ENCODE measurements at regions not wholly inside any gene's neighbourhood (a gene's known extent, or its start where the extent isn't known, plus 50 kb on each side); places are given as distances from the start of the nearest gene placed in this dataset.

- DNase-seq (ENCODE audit: low read depth in 2 of 2), result no peak
Observed at GRCh38 chr5:117519957-117520500, 945.4 kb upstream of the SEMA6A start.

GRCh38 chr5:117504305-117504704 is 929.7 kb upstream of the SEMA6A start:
- no peak for DNase-seq (ENCODE audit: low read depth in 2 of 2)

- DNase-seq (ENCODE audit: low read depth in 2 of 2), result no peak
Observed at GRCh38 chr5:117497601-117498000, 923.0 kb upstream of the SEMA6A start.

- DNase-seq (ENCODE audit: low read depth in 2 of 2), result no peak
Observed at GRCh38 chr5:117496801-117497200, 922.2 kb upstream of the SEMA6A start.

- no peak for DNase-seq (ENCODE audit: low read depth in 2 of 2)
Observed at GRCh38 chr5:117494188-117494587, 919.6 kb upstream of the SEMA6A start.

- DNase-seq (ENCODE audit: low read depth in 2 of 2), result no peak
Observed at GRCh38 chr5:117488976-117489500, 914.4 kb upstream of the SEMA6A start.

- DNase-seq (ENCODE audit: low read depth in 2 of 2), result no peak
Observed at GRCh38 chr5:117487556-117487955, 912.9 kb upstream of the SEMA6A start.

- no peak for DNase-seq (ENCODE audit: low read depth in 2 of 2)
Observed at GRCh38 chr5:117486879-117487391, 912.3 kb upstream of the SEMA6A start.

GRCh38 chr5:117486261-117486660 is 911.6 kb upstream of the SEMA6A start:
- DNase-seq (ENCODE audit: low read depth in 2 of 2), result no peak

GRCh38 chr5:117475919-117476318 is 901.3 kb upstream of the SEMA6A start:
- no peak for DNase-seq (ENCODE audit: low read depth in 2 of 2)

- DNase-seq (ENCODE audit: low read depth in 2 of 2), result no peak
Observed at GRCh38 chr5:117473165-117473564, 898.5 kb upstream of the SEMA6A start.

GRCh38 chr5:117463881-117464570 is 889.4 kb upstream of the SEMA6A start:
- DNase-seq (ENCODE audit: low read depth in 2 of 2), result no peak

GRCh38 chr5:117461966-117462365 is 887.3 kb upstream of the SEMA6A start:
- DNase-seq (ENCODE audit: low read depth in 2 of 2), result no peak

GRCh38 chr5:117461403-117461802 is 886.8 kb upstream of the SEMA6A start:
- DNase-seq (ENCODE audit: low read depth in 2 of 2), result no peak

- no peak for DNase-seq (ENCODE audit: low read depth in 2 of 2)
Observed at GRCh38 chr5:117457656-117458055, 883.0 kb upstream of the SEMA6A start.

- no peak for DNase-seq (ENCODE audit: low read depth in 2 of 2)
Observed at GRCh38 chr5:117456866-117457470, 882.3 kb upstream of the SEMA6A start.

- DNase-seq (ENCODE audit: low read depth in 2 of 2), result no peak
Observed at GRCh38 chr5:117455236-117456233, 880.9 kb upstream of the SEMA6A start.

- DNase-seq (ENCODE audit: low read depth in 2 of 2), result peak in 1 of 2 donors; percentile 2
Observed at GRCh38 chr5:117454716-117455212, 880.1 kb upstream of the SEMA6A start.

GRCh38 chr5:117436846-117437245 is 862.2 kb upstream of the SEMA6A start:
- DNase-seq (ENCODE audit: low read depth in 2 of 2), result no peak

GRCh38 chr5:117435203-117435602 is 860.6 kb upstream of the SEMA6A start:
- DNase-seq (ENCODE audit: low read depth in 2 of 2), result no peak

- DNase-seq (ENCODE audit: low read depth in 2 of 2), result no peak
Observed at GRCh38 chr5:117434254-117434653, 859.6 kb upstream of the SEMA6A start.

Measured in stimulated activated CD4-positive, alpha-beta T cell treated with anti-CD3 and anti-CD28 coated beads, Interleukin-1b, Interleukin-23, amount 100 ng/mL, for 1 hour (primary cell).